GM12873 (cell line): ENCODE measurements at regions not wholly inside any gene's neighbourhood (a gene's known extent, or its start where the extent isn't known, plus 50 kb on each side); places are given as distances from the start of the nearest gene placed in this dataset.

ENCODE experiments used
- TF ChIP-seq, protein P1 (sequence below): IDR thresholded peaks from 2 replicates; pipeline ENCODE4 v1.5.1; 2012; ENCODE audit warnings: low read depth, mild to moderate bottlenecking, moderate library complexity, low read length, control low read depth; ENCODE audit not compliant: insufficient read depth; ENCODE audit errors: missing control alignments

- TF ChIP-seq, protein P1, sequence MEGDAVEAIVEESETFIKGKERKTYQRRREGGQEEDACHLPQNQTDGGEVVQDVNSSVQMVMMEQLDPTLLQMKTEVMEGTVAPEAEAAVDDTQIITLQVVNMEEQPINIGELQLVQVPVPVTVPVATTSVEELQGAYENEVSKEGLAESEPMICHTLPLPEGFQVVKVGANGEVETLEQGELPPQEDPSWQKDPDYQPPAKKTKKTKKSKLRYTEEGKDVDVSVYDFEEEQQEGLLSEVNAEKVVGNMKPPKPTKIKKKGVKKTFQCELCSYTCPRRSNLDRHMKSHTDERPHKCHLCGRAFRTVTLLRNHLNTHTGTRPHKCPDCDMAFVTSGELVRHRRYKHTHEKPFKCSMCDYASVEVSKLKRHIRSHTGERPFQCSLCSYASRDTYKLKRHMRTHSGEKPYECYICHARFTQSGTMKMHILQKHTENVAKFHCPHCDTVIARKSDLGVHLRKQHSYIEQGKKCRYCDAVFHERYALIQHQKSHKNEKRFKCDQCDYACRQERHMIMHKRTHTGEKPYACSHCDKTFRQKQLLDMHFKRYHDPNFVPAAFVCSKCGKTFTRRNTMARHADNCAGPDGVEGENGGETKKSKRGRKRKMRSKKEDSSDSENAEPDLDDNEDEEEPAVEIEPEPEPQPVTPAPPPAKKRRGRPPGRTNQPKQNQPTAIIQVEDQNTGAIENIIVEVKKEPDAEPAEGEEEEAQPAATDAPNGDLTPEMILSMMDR, result no peak
These were observed 252.9 kb upstream of the CBLB start for GRCh38 chr3:106121491-106122289.

- TF ChIP-seq, protein P1, result no peak
These were observed 256.0 kb upstream of the CBLB start for GRCh38 chr3:106124818-106125217.

DNA sequence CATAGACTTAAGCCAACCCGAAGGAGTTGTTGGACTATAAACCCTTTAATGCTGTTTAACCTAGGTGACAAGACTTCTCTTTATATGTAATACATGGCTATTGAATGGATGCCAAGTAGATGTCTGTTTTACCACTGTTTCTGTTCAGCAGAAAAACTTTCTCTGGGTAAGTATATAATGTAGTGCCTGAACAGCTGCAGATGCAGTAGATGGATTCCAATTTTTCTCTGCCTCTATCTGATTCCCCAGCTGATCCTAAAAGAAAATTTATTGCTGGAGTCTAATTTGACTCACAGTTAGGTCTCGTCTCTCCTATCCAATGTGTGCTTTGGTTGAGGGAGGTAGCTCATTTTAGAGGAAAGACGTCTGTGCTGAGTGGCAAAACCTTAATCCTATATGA is 256.5 kb upstream of the CBLB start:
- TF ChIP-seq, protein P1, result no peak

- TF ChIP-seq, protein P1, result no peak
These were observed 257.4 kb upstream of the CBLB start for GRCh38 chr3:106126067-106126845.

GRCh38 chr3:106126846-106127235 is 258.0 kb upstream of the CBLB start:
- TF ChIP-seq, protein P1, result no peak

GRCh38 chr3:106129939-106130338 is 261.1 kb upstream of the CBLB start:
- TF ChIP-seq, protein P1, result no peak
